Spleen (tissue), 11 donors: ENCODE measurements at regions not wholly inside any gene's neighbourhood (a gene's known extent, or its start where the extent isn't known, plus 50 kb on each side); places are given as distances from the start of the nearest gene placed in this dataset.

ENCODE experiments used
- DNase-seq: peaks from one replicate; pipeline ENCODE4 v3.0.0-alpha.2; 2020
- H3K27ac ChIP-seq, 8 donors: fragments of 200-600 bp; sonication (generic) in 7 of 8; 1 replicate in 4 of 8; 2 replicates in 4 of 8; pipeline versions ENCODE4 v1.5.0 to v1.8.0; 2016 to 2021; ENCODE audit warnings: inconsistent platforms in 4 of 8, mild to moderate bottlenecking in 4 of 8, moderate library complexity in 1 of 8
- H3K27me3 ChIP-seq, 7 donors: fragments of 200-600 bp; sonication (generic) in 6 of 7; replicated peaks in 1 of 7; 1 replicate in 4 of 7; 2 replicates in 3 of 7; pipeline versions ENCODE4 v1.5.0 to v1.8.0; 2016 to 2021; ENCODE audit warnings: inconsistent platforms in 3 of 7, mild to moderate bottlenecking in 1 of 7
- H3K36me3 ChIP-seq, 6 donors: fragments of 200-600 bp; sonication (generic) in 5 of 6; 1 replicate in 4 of 6; 2 replicates in 2 of 6; pipeline versions ENCODE4 v1.5.0 to v1.8.0; 2016 to 2021; ENCODE audit warnings: inconsistent platforms in 2 of 6
- H3K4me1 ChIP-seq, 6 donors: fragments of 200-600 bp; sonication (generic) in 5 of 6; 1 replicate in 3 of 6; 2 replicates in 3 of 6; pipeline versions ENCODE4 v1.5.0 to v1.8.0; 2016 to 2021; ENCODE audit warnings: inconsistent platforms in 3 of 6
- H3K4me3 ChIP-seq, 8 donors: fragments of 200-600 bp; sonication (generic) in 7 of 8; 1 replicate in 4 of 8; 2 replicates in 4 of 8; pipeline versions ENCODE4 v1.5.0 to v1.8.0; 2016 to 2021; ENCODE audit warnings: inconsistent platforms in 4 of 8, mild to moderate bottlenecking in 4 of 8, moderate library complexity in 2 of 8
- H3K9me3 ChIP-seq, 8 donors: fragments of 200-600 bp; sonication (generic) in 7 of 8; 1 replicate in 4 of 8; 2 replicates in 4 of 8; pipeline versions ENCODE4 v1.5.0 to v1.8.0; 2016 to 2021; ENCODE audit warnings: inconsistent platforms in 4 of 8
- CTCF ChIP-seq, 11 experiments: fragments of 200-600 bp in 7 of 11; fragments of 450-650 bp in 4 of 11; sonication (generic) in 4 of 11; IDR thresholded peaks in 8 of 11; conservative IDR thresholded peaks in 3 of 11; 1 replicate in 7 of 11; 2 replicates in 4 of 11; pipeline versions ENCODE4 v1.4.0 to v1.8.0; 2016 to 2021; ENCODE audit warnings: antibody characterized with exemption in 11 of 11, inconsistent platforms in 4 of 11, mild to moderate bottlenecking in 1 of 11
- POLR2A ChIP-seq, 3 donors: fragments of 450-650 bp; IDR thresholded peaks; one replicate each; pipeline ENCODE4 v1.5.1; 2017; ENCODE audit warnings: antibody characterized with exemption in 3 of 3, mild to moderate bottlenecking in 1 of 3
- POLR2AphosphoS5 ChIP-seq, 3 donors: sonication (generic); formaldehyde crosslinking; IDR thresholded peaks; one replicate each; pipeline ENCODE4 v1.5.1; 2017; ENCODE audit warnings: antibody characterized with exemption in 3 of 3
- WGBS, 5 donors: extraction: QIAGEN DNeasy Blood & Tissue Kit in 3 of 5; methylation state at CpG; one replicate each; pipeline versions ENCODE4 v1.1.5 to v1.1.7; 2013 to 2018; 5-methylcytosine and 5-hydroxymethylcytosine counted together
- intact Hi-C: fragments of 100-400 bp; cut with DNase I; formaldehyde crosslinking; loops from one replicate; pipeline ENCODE4 v1.15.0; 2023; ENCODE audit warnings: low total_unique reads
- donor health status: healthy with polysubstance abuse.
- donor health status: DM: no; HTN: no; CAD: no; lungs with moderate emphysema.
- donor health status: DM: no; HTN: no; CAD: no.
- donor health status: Bipolar disorder and iron deficiency.
- donor health status: healthy.
- donor health status: DM: no; HTN: no; CAD: no.
- donor health status: DM: yes; HTN: yes; CAD: no.

GRCh38 chr5:67263656-67264408 lies 67.2 kb upstream of the CD180 start:
- 77 to 90% (median 86%) methylated on average over 4 of the region's 4 CpGs for WGBS, 5 donors
- intact Hi-C loops = no loop called here

GRCh38 chr5:67262956-67263355 lies 66.4 kb upstream of the CD180 start:
- H3K4me1 ChIP-seq = no peaks in the 10 kb centered on the region
- no peaks in the 10 kb centered on the region for H3K9me3 ChIP-seq
- TF ChIP-seq CTCF (IDR thresholded peaks at IDR 0.05 in 8 of 11, conservative IDR thresholded peaks at IDR 0.05 in 3 of 11) (no peak), POLR2A (IDR thresholded peaks at IDR 0.05) (no peak), POLR2AphosphoS5 (IDR thresholded peaks at IDR 0.05) (no peak)
- H3K36me3 ChIP-seq = no peaks in the 10 kb centered on the region
- intact Hi-C loops = no loop called here
- H3K27me3 ChIP-seq = no peaks in the 10 kb centered on the region
- H3K27ac ChIP-seq = no peak overlapping the region
- no peak for DNase-seq
- no peak overlapping the region for H3K4me3 ChIP-seq

More at GRCh38 chr5:67263656-67264408, 67.2 kb upstream of the CD180 start:
- DNase-seq = no peak
- H3K36me3 ChIP-seq = no peaks in the 10 kb centered on the region
- TF ChIP-seq CTCF (IDR thresholded peaks at IDR 0.05 in 8 of 11, conservative IDR thresholded peaks at IDR 0.05 in 3 of 11) (no peak), POLR2A (IDR thresholded peaks at IDR 0.05) (no peak)
- H3K4me1 ChIP-seq = peaks cover 0 to 5% (median 0%) of the 10 kb centered on the region in 6 donors
- H3K4me3 ChIP-seq = no peak overlapping the region
- no peaks in the 10 kb centered on the region for H3K27me3 ChIP-seq
- no peaks in the 10 kb centered on the region for H3K9me3 ChIP-seq
- H3K27ac ChIP-seq = peak overlapping the region in 1 of 8 donors; percentile 15

- no peak for DNase-seq
- H3K4me1 ChIP-seq = no peaks in the 10 kb centered on the region
- no peak for TF ChIP-seq POLR2AphosphoS5 (IDR thresholded peaks at IDR 0.05)
- TF ChIP-seq CTCF (IDR thresholded peaks at IDR 0.05 in 8 of 11, conservative IDR thresholded peaks at IDR 0.05 in 3 of 11) = no peak
- no peak for TF ChIP-seq POLR2A (IDR thresholded peaks at IDR 0.05)
- H3K36me3 ChIP-seq = no peaks in the 10 kb centered on the region
- H3K4me3 ChIP-seq = no peak overlapping the region
- H3K9me3 ChIP-seq = no peaks in the 10 kb centered on the region
- intact Hi-C loops = no loop called here
- H3K27ac ChIP-seq = no peak overlapping the region
- no peaks in the 10 kb centered on the region for H3K27me3 ChIP-seq
- WGBS, 5 donors = 56 to 84% (median 75%) methylated on average over 5 of the region's 5 CpGs
These were observed 65.6 kb upstream of the CD180 start for GRCh38 chr5:67262206-67262605.

GRCh38 chr5:67259548-67260215 lies 63.1 kb upstream of the CD180 start:
- no peak for DNase-seq
- Histone ChIP-seq H3K4me3 (no peak overlapping the region), H3K27ac (no peak overlapping the region), H3K36me3 (no peaks in the 10 kb centered on the region), H3K4me1 (no peaks in the 10 kb centered on the region), H3K27me3 (no peaks in the 10 kb centered on the region), H3K9me3 (no peaks in the 10 kb centered on the region)
- intact Hi-C loops = no loop called here
- WGBS, 5 donors = 81 to 88% (median 87%) methylated on average over 5 of the region's 5 CpGs
- no peak for TF ChIP-seq CTCF (IDR thresholded peaks at IDR 0.05 in 8 of 11, conservative IDR thresholded peaks at IDR 0.05 in 3 of 11)
- TF ChIP-seq POLR2AphosphoS5 (IDR thresholded peaks at IDR 0.05) = no peak
- no peak for TF ChIP-seq POLR2A (IDR thresholded peaks at IDR 0.05)
